K562 (cell line): ENCODE measurements at regions not wholly inside any gene's neighbourhood (a gene's known extent, or its start where the extent isn't known, plus 50 kb on each side); places are given as distances from the start of the nearest gene placed in this dataset.

Experiments
- ATAC-seq: fragments of 200-7000 bp; cut with Tn5 transposase; 3 replicates; pipeline ENCODE4 v1.9.1; 2020; ENCODE audit warnings: moderate library complexity
- BruUV-seq: library from RNA; stranded (reverse); fragments of 400-500 nt; replicated peaks from 2 replicates; lab custom pipeline; 2021; lab: Mats Ljungman, UMichigan
- CTCF ChIA-PET: fragments of 300-600 bp; formaldehyde crosslinking; extraction: SDS; loops from one replicate; lab custom pipeline; 2021; ENCODE audit warnings: low intra/inter-chr PET ratio; lab: Yijun Ruan, JAX
- POLR2A ChIA-PET: fragments of 300-600, 350-650 bp; sonication (Branson Sonifier 250); formaldehyde crosslinking; extraction: SDS; loops from one replicate; lab custom pipeline; 2021; ENCODE audit warnings: antibody characterized with exemption, inconsistent platforms; lab: Yijun Ruan, JAX
- DNase-seq, 4 experiments: peaks; one replicate each; pipeline versions ENCODE4 v3.0.0 to v3.0.0-alpha.2; 2011 to 2018; ENCODE audit warnings: low spot score in 3 of 4, mixed read lengths in 3 of 4; ENCODE audit errors: extremely low read depth in 1 of 4
- FAIRE-seq: peaks from 2 replicates; lab custom pipeline; 2011; peaks lifted over from hg19 to GRCh38; lab: Jason Lieb, UNC
- H2AFZ ChIP-seq: 2 replicates; pipeline ENCODE4 v1.6.0; 2011; ENCODE audit warnings: low read depth, low read length, control low read depth, inconsistent platforms
- H3K27ac ChIP-seq: fragments of 200-600 bp; 3 replicates; pipeline ENCODE4 v1.8.0; 2011; ENCODE audit warnings: low read depth, mild to moderate bottlenecking, control low read depth, inconsistent platforms, low read length, moderate library complexity, mixed read lengths; ENCODE audit errors: extremely low read depth
- H3K27me3 ChIP-seq, 2 experiments: fragments of 300-600 bp in 1 of 2; 2 replicates in 1 of 2; 3 replicates in 1 of 2; pipeline versions ENCODE4 v1.6.0 to v1.8.0; 2011; ENCODE audit warnings: inconsistent platforms in 2 of 2, low read length in 2 of 2, mild to moderate bottlenecking in 1 of 2, mixed read lengths in 1 of 2, moderate library complexity in 1 of 2; ENCODE audit not compliant: control insufficient read depth in 2 of 2, insufficient read depth in 2 of 2
- H3K36me3 ChIP-seq: fragments of 300-600 bp; 3 replicates; pipeline ENCODE4 v1.8.0; 2011; ENCODE audit warnings: mild to moderate bottlenecking, low read length, inconsistent platforms; ENCODE audit not compliant: control insufficient read depth, insufficient read depth
- H3K4me1 ChIP-seq, 2 experiments: fragments of 200-600 bp in 1 of 2; replicated peaks in 1 of 2; 2 replicates in 1 of 2; 3 replicates in 1 of 2; pipeline versions ENCODE4 v1.5.1 to v1.8.0; 2011; ENCODE audit warnings: inconsistent platforms in 2 of 2, low read length in 2 of 2, mild to moderate bottlenecking in 1 of 2, mixed read lengths in 1 of 2, moderate library complexity in 1 of 2; ENCODE audit not compliant: control insufficient read depth in 2 of 2, insufficient read depth in 2 of 2
- H3K4me2 ChIP-seq: 2 replicates; pipeline ENCODE4 v1.6.1; 2011; ENCODE audit warnings: low read length, control low read depth, inconsistent platforms, mixed read lengths; ENCODE audit not compliant: insufficient read depth
- H3K4me3 ChIP-seq: fragments of 200-600 bp; sonication (generic), shearing (Covaris generic); 2 replicates; pipeline ENCODE4 v1.5.1; 2016; ENCODE audit warnings: control low read depth, inconsistent platforms
- H3K79me2 ChIP-seq: fragments of 200-600 bp; 3 replicates; pipeline ENCODE4 v1.8.0; 2011; ENCODE audit warnings: low read length, inconsistent platforms; ENCODE audit not compliant: control insufficient read depth, insufficient read depth
- H3K9ac ChIP-seq, 2 experiments: 2 replicates each; pipeline versions ENCODE4 v1.6.0 to v1.6.1; 2011; ENCODE audit warnings: low read depth in 2 of 2, low read length in 2 of 2, control low read depth in 1 of 2, inconsistent platforms in 1 of 2, mild to moderate bottlenecking in 1 of 2, mixed read lengths in 1 of 2; ENCODE audit not compliant: insufficient read depth in 1 of 2
- H3K9me1 ChIP-seq: one replicate; pipeline ENCODE4 v1.6.0; 2011; ENCODE audit warnings: inconsistent platforms, mild to moderate bottlenecking, low read length, moderate library complexity; ENCODE audit not compliant: control insufficient read depth, insufficient read depth
- H3K9me3 ChIP-seq: replicated peaks from 2 replicates; pipeline ENCODE4 v1.5.1; 2011; ENCODE audit warnings: low read depth, low read length, inconsistent platforms; ENCODE audit not compliant: control insufficient read depth, insufficient read depth
- H4K20me1 ChIP-seq: replicated peaks from 2 replicates; pipeline ENCODE4 v1.6.1; 2011; ENCODE audit warnings: low read length, inconsistent platforms, mixed read lengths; ENCODE audit not compliant: control insufficient read depth, insufficient read depth
- GTF2F1 ChIP-seq: IDR thresholded peaks from 2 replicates; pipeline ENCODE4 v1.6.1; 2011; ENCODE audit warnings: low read depth, low read length, improper control_type of control experiment
- HNRNPH1 ChIP-seq: fragments of 200-400 bp; formaldehyde crosslinking; optimal IDR thresholded peaks from 2 replicates; pipeline ENCODE3; 2017; ENCODE audit warnings: low read depth, mild to moderate bottlenecking, low read length, moderate library complexity
- L3MBTL2 ChIP-seq: fragments of 450-650 bp; IDR thresholded peaks from 2 replicates; pipeline ENCODE4 v1.6.1; 2016; ENCODE audit warnings: mild to moderate bottlenecking, moderate library complexity
- SMARCA4 ChIP-seq: fragments of 450-650 bp; IDR thresholded peaks from 2 replicates; pipeline ENCODE4 v1.6.1; 2016
- UBTF ChIP-seq, 2 experiments: IDR thresholded peaks; 2 replicates each; pipeline ENCODE4 v1.6.1; 2012; ENCODE audit warnings: improper control_type of control experiment in 2 of 2, low read depth in 2 of 2, low read length in 2 of 2, borderline replicate concordance in 1 of 2
- USF2 ChIP-seq: sonication (generic); formaldehyde crosslinking; IDR thresholded peaks from 2 replicates; pipeline ENCODE4 v1.5.0; 2020; ENCODE audit warnings: missing genetic modification reagents
- WGBS: fragments of 100-300 bp; shearing (Covaris generic); methylation state at CpG from one replicate; pipeline ENCODE4 v1.1.6; 2016; ENCODE audit warnings: low coverage, mixed read lengths; ENCODE audit not compliant: insufficient coverage; ENCODE audit errors: missing lambda C conversion rate; 5-methylcytosine and 5-hydroxymethylcytosine counted together
- in situ Hi-C: fragments of 300-500 bp; cut with MboI; formaldehyde crosslinking; loops from 4 replicates; pipeline ENCODE4 v1.15.0; 2018; ENCODE audit warnings: inconsistent platforms, mixed read lengths
- intact Hi-C: fragments of 100-400 bp; cut with micrococcal nuclease; formaldehyde crosslinking; loops from 2 replicates; pipeline ENCODE4 v1.14.2; 2022

- no peak for TF ChIP-seq GTF2F1
- TF ChIP-seq USF2, result 0 out of 2 replicates have a peak, but pooled peaks have one; percentile 11
- no peak for TF ChIP-seq SMARCA4
- peak; percentile 31; the same call in 1 of the 2 replicates for TF ChIP-seq L3MBTL2
Measured at GRCh38 chr20:62564456-62565245, 77.7 kb upstream of the SLCO4A1 start (continued).

- Histone ChIP-seq H3K9me1 (no peaks in the 10 kb centered on the region), H3K9me3 (no peaks in the 10 kb centered on the region), H2AFZ (no peak overlapping the region), H3K27me3 (peaks cover 48 to 97% of the 10 kb centered on the region in 2 experiments), H3K36me3 (no peaks in the 10 kb centered on the region), H3K27ac (no peak overlapping the region), H3K4me2 (no peak overlapping the region), H3K4me1 (peaks cover 0 to 57% of the 10 kb centered on the region in 2 experiments; a peak in 2 of 5 replicates), H4K20me1 (peaks cover 22% of the 10 kb centered on the region), H3K79me2 (no peaks in the 10 kb centered on the region), H3K9ac (no peak overlapping the region), H3K4me3 (no peak overlapping the region)
- intact Hi-C loops, result no loop called here
- ChIA-PET POLR2A (no interaction called here), CTCF (no interaction called here)
- ATAC-seq (peak; percentile 25; the same call in 2 of the 3 replicates), DNase-seq (no peak), FAIRE-seq (no peak)
- no TSS peak for BruUV-seq
- in situ Hi-C loops, result no loop called here
- TF ChIP-seq UBTF (IDR thresholded peaks at IDR 0.05; ENCODE audit: borderline replicate concordance in 1 of 2, low read depth in 2 of 2, low read length in 2 of 2) (0 out of 4 replicates have a peak, but pooled peaks of 1 of the 2 experiments have one; percentile 17), HNRNPH1 (no peak)
- 7% methylated on average over 11 of the region's 11 CpGs for WGBS
Measured at GRCh38 chr20:62566266-62566665, 76.0 kb upstream of the SLCO4A1 start.
